ENCODE measurements at regions not wholly inside any gene's neighbourhood (a gene's known extent, or its start where the extent isn't known, plus 50 kb on each side); places are given as distances from the start of the nearest gene placed in this dataset.
"Not testable (repeated sequence)": the region's sequence is repeated elsewhere in the genome, so short reads cannot be mapped to it uniquely, and the experiment has no call there.

DNA sequence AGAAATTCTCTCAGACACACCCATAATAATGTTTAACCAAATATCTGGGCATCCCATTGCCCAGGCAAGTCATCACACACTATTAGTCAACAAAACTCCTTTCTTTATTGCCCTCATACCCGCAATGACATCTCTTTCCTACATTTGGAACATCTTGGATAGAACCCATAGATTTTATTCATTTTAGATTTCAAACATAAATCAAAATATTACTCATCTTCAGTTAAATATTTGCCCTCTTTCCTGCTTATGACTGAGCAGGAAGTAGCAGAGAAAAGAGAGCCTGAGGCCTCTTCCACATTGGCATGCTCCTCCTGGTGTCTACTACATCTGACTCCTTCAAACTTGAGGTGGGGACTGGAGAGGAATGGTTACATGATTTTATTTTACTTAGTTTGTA lies 592.0 kb downstream of the CHSY3 start:
- DNase-seq (ENCODE audit: low read depth), result no peak

DNA sequence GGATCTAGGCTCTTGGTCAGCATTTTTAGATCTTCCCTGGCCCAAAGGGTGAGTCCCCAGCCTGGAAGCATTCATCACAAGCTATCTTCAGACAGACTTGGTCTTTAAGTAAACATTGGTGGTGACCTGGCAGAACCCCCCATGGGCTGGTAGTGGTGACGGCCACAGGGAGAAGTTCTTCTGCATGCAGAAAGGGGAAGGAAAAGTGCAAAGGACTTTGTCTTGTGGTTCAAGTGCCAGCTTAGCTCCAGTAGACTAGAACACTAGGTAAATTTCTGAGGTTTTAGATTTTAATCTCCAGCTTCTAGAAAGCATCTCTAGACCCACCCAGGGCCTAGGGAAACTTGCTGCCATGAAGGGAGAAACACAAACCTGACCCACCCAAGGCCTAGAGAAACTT lies 584.0 kb downstream of the CHSY3 start:
- no peak for DNase-seq (ENCODE audit: low read depth)

DNA sequence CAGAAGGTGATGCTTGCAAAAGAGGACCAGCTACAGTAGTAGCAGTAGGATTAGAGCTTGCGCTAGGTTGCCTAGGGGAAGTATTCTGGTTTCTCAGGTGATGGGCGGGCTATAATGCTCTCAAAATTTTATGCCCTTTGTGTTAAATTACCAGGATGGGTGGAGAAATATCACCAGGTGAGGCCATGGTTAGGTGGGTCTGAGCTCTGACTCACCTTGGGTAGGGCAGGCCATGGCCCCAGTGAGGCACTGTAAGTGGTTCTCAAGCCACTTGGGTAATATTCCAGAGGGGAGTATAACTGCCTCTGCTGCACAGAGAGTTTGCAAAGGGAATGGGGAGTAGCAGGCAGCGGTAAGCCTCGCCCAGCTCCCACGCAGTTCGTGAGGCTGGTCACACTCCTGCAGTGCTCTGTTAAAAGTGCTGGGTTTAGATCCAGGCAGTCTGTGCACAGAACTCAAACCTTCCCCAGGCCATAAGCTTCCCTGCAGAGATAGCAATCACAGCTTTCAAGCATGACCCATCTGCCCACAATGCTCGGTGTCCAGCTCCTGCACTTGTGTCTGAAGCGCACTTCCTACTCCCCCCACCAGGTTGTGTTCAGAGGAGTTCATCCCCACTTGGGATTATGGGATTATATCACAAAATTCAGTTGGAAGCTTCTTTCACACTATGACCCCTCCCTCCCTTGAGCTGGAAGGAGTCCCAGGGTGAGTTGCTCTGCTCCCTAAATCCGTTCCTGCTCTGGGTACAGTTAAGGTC lies 575.0 kb downstream of the CHSY3 start:
- DNase-seq (ENCODE audit: low read depth), result no peak

DNA sequence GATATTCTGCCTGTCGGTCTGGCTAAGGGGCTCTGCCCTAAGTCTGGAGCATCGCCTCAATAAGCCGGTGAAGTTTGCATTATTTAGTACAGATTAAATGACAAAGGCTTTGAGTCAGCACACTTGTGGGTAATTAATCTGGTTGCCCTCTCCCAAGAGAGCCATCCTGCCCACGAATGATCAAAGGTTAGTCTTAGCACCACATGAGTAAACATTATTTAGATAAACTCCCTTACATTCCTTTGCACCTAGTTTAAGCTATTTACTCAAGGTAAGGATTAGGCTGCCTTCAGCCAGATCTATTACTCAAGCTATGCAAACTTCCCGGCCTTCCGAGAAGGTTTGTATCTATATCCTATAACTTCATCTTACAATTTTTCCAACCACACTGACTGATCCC lies 572.1 kb downstream of the CHSY3 start:
- DNase-seq (ENCODE audit: low read depth), result peak; percentile 4

DNA sequence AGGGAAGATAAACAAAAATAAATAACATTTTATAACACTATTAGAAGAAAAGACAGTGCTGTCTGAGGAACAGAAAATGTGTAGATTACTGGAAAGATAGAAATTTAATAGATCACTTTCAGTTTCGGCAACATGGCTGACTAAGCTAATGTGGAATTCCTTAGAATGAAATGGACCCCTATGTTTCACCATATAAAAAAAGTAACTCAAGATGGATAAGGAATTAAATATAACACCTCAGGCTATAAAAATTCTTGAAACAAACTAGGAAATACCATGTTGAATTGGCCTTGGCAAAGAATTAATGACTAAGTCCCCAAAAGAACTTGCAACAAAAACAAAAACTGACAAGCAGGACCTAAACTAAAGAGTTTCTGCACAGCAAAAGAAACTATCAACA lies 558.3 kb downstream of the CHSY3 start:
- DNase-seq (ENCODE audit: low read depth), result no peak

DNA sequence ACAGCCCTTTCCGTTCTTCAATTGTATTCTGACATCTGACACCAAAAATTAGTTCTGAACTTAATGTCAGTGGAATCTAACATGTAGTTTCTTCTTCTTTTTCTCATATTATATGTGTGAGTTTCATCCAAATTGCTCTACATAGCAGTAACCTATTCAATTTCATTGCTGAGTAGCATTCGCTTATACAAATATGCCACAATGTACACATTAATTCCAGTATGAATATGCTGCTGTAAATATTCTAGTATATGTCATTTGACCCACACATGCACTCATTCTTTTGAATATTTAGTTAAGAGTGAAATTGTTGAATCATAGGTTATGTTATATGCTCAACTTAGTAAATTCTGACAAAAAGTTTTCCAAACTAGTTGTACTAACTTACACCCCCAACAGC lies 550.9 kb downstream of the CHSY3 start:
- DNase-seq (ENCODE audit: low read depth), result no peak

DNA sequence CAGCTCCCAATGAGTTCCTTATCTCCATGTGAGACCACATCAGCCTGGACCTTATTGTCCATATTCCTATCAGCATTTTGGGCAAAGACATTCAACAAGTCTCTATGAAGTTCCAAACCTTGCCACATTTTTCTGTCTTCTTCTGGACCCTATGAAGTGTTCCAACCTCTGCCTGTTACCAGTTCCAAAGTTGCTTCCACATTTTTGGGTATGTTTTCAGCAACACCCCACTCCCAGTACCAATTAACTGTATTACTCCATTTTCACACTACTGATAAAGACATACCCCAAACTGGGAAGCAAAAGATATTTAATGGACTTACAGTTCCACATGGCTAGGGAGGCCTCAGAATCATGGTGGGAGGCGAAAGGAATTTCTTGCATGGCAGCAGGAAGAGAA lies 548.5 kb downstream of the CHSY3 start:
- DNase-seq (ENCODE audit: low read depth), result no peak

DNA sequence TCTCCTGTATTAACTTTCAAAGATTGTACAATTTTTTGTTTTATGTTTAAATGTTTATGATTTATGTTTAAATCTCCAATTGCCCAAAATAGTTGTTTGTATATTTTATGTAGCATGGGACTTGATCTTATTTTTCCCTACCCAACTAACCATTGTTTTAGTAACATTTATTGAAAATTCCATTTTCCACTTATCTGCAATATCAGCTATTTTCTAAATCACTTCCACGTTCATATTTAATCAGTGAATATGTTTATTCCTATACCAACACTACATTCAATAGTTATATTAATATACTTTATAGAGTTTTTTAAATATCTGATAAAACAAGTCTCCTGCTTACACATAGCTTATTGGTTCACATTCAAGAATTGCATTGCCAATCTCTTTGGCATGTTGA lies 532.2 kb downstream of the CHSY3 start:
- no peak for DNase-seq (ENCODE audit: low read depth)

DNA sequence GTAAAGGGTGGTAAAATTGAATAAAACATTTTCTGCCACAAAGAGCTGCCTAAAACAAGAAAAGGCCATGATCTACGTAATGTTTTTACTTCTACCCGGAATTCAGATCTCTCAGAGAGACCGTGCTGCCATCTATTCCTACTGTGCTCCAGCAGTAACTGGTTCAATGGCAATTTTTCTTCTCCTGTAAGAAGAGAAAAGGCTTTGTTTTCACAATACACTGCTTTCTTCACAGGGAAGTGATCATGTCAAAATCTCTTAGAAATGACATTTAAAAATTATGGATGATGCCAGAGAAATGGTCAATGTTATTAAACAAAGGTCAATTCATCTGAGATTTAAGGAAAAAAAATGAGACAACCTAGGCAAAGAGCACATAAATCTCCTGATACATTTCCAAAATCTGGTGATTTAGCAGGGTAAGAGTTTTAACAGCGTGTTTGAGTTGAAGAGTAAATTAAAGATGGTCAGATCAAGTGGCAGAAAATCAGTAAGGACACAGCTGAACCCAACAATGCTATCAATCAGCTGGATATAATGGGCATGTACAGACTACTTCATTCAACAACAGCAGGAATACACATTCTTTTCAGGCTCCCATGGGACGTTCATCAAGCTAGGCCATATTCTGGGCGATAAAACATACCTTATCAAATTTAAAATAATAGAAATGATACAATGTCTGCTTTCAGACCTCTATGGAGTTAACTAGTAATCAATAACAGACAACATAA lies 523.1 kb downstream of the CHSY3 start:
- DNase-seq (ENCODE audit: low read depth), result no peak

DNA sequence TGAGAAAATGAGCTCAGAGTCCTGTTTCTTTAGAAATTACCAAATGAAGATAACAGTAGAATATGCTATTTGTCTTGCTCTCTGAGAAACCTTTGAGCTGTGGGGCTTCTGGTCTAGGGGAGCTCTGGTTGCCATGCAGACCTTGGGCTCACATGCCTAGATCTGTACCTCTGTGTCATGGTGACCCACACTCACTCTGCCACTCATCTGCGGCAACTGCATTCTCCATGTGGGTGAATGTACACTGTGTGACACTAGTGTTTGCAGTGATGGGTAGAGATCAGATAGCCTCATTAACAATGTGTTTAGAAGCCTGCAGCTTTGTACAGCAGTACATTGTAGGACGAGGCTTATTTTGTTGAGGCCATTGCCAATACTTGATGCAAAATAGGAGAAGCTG lies 521.2 kb downstream of the CHSY3 start:
- DNase-seq (ENCODE audit: low read depth), result no peak

DNA sequence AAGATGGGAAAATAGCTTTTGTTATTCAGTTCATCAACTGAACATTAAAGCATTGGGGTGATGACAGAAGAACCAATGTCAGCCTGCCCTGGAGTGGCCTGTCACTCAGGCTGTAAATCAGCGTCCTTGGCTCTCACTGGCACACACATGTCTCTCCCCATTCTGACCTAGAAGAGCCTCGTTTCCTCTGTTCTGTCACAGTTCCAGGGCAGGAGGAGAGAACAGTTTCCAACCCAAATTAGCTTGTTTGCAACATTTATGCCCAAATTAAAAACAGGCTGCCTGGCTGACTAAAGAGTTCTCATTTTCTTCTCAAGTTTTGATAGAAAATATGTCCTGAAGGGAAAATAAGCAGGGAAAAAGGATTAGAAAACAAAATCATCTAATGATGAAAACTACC lies 520.1 kb downstream of the CHSY3 start:
- no peak for DNase-seq (ENCODE audit: low read depth)

DNA sequence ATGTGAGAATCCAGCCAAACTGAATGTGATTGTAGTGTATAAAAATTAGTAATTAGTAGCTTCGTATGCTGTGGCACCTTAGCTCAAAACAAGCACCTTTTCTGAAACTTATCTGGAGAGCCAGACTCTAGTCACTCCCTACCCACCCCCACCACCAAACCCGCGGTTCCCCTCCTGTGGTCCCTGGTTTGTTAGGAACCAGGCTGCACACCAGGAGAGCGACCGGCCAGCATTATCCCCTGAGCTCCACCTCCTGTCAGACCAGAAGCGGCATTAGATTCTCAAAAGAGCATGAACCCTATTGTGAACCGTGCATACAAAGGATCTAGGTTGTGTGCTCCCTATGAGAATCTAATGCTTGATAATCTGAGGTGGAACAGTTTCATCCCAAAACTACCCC lies 498.6 kb downstream of the CHSY3 start:
- no peak for DNase-seq (ENCODE audit: low read depth)

DNA sequence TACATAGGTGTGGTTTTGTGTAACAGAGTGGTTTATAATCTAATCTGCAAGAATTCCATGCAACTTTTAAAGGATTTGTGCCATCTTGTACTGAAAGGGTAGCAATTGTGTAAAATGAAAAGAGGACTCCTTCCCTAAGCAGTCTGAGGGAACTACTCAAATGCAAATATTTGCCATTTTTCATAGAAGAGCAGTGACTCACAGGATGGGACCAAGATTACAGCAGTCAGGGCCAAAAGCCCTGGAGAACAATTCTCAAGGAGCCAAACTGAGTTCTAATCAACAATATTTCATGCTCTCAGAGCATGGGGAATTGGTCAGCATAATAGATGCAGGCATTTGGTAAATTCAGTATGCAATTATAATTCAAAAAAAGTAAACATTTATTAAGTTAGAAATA lies 495.8 kb downstream of the CHSY3 start:
- DNase-seq (ENCODE audit: low read depth), result peak; percentile 28

DNA sequence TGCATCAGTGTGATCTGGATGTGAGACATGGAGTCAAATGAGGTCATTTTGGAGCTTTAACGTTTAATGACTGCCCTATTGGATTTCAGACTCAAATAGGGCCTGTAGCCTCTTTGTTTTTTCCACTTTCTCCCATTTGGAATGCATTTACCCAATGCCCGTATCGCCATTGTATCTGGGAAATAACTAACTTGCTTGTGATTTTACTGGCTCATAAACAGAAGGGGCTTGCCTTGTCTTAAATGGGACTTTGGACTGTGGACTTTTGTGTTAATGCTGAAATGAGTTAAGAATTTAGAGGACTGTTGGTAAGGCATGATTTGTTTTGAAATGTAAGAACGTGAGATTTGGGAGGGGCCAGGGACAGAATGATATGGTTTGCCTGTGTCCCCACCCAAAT lies 494.6 kb downstream of the CHSY3 start:
- DNase-seq (ENCODE audit: low read depth), result no peak

DNA sequence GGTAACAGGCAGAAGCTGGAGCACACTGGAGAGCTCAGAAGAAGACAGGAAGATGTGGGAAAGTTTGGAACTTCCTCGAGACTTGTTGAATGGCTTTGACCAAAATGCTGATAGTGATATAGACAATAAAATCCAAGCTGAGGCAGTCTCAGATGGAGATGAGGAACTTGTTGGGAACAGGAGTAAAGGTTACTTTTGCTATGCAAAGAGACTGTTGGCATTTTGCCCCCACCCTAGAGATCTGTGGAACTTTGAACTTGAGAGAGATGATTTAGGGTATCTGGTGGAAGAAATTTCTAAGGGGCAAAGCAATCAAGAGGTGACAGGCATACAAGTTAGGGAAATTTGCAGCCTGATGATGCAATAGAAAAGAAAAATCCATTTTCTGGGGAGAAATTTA lies 493.5 kb downstream of the CHSY3 start:
- not testable (repeated sequence) for DNase-seq (ENCODE audit: low read depth)

DNA sequence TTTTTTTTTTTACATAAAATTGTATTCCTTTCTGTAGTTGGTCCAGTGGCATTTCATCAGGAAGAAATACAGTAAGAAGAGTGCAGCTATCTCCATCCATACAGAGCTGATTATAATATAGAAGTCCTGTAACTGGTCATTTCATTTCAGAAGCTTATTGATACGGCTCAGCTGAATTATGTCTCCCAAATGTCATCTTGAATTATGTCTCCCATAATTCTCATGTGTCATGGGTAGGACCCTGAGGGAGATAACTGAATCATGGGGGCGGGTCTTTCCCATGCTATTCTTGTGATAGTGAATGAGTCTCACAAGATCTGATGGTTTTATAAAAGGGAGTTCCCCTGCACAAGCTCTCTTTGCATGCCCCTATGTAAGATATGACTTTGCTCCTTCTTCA lies 492.9 kb downstream of the CHSY3 start:
- DNase-seq (ENCODE audit: low read depth), result no peak

DNA sequence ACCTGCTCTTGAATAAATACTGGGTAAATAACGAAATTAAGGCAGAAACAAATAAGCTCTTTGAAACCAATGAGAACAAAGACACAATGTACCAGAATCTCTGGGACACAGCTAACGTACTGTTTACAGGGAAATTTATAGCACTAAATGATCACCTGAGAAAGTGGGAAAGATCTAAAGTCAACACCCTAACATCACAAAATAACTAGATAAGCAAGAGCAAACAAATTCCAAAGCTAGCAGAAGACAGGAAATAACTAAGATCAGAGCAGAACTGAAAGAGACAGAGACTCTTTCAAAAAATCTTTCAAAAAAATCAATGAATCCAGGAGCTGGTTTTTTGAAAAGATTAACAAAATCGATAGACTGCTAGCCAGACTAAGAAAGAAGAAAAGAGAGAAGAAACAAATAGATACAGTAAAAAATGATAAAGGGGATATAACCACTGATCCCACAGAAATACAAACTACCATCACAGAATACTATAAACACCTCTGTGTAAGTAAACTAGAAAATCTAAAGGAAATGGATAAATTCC lies 487.5 kb downstream of the CHSY3 start:
- DNase-seq (ENCODE audit: low read depth), result not testable (repeated sequence)

DNA sequence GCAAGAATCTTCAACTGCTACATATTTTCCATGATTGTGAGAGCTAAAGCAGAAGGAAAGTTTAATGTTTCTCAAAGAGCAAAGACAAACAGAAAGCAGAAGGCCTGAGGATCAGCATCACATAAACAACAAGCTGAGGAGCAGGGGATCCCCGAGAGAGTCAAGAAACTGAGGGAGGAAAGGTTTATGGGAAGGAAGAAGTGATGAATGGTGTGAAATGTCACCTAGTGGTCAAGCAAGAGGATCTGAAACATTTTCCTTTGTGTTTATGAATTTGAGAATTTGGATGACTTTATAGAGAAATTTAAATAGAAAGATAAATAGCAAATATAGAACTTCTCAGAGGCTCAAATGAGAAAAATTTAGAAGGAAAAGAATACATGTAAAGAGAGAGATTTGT lies 481.9 kb downstream of the CHSY3 start:
- no peak for DNase-seq (ENCODE audit: low read depth)

DNA sequence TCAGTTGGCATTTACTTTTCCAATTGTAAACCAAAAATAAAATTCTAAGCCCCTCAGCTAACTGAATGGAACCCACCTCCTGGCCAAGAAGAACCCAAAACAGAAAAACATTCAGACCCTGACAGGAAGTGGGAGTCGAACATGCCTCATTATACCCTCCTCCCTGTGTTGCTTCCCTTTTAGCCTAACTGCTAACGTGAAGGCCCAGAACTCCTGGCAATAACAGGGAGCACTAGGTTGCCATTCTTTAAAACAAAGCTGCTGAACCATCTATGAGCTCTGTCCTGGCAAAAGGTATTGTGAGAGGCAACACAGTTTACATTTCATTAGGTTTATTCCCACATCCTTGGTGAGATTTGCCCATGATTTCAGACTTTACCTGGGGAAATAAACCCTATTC lies 481.4 kb downstream of the CHSY3 start:
- DNase-seq (ENCODE audit: low read depth), result no peak

DNA sequence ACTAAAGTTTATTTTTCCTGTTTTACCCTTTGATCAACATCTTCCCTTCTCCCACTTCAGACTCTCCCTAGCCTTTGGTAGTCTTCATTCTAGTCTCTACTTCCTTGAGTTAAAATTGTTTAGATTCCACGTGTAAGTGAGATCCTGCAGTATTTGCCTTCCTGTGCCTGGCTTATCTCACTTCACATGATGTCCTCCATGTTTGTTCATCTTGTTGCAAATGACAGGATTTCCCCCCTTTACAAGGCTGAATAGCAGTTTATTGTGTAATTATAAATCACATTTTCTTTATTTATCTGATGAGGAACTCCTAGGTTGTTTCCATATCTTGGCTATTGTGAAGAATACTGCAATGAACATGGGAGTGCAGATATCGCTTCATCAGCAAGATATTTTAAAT lies 461.7 kb downstream of the CHSY3 start:
- DNase-seq (ENCODE audit: low read depth), result no peak

DNA sequence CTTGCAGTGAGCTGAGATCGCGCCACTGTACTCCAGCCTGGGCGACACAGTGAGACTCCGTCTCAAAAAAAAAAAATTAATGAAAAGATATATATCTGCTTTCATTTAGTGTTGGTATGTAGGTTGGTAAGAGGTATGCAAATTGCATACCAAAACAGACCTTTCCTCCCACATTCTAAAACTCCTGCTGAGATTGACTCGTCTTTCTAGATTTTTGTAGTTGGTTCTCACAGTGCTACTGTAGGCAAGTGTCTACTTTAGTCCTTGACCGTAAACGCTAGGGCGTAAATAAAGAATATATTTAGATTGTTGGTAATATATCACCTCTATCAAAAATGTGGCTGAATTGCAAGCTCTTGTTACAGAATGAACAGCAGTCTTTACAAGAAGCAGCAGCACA lies 445.9 kb downstream of the CHSY3 start:
- no peak for DNase-seq (ENCODE audit: low read depth)

DNA sequence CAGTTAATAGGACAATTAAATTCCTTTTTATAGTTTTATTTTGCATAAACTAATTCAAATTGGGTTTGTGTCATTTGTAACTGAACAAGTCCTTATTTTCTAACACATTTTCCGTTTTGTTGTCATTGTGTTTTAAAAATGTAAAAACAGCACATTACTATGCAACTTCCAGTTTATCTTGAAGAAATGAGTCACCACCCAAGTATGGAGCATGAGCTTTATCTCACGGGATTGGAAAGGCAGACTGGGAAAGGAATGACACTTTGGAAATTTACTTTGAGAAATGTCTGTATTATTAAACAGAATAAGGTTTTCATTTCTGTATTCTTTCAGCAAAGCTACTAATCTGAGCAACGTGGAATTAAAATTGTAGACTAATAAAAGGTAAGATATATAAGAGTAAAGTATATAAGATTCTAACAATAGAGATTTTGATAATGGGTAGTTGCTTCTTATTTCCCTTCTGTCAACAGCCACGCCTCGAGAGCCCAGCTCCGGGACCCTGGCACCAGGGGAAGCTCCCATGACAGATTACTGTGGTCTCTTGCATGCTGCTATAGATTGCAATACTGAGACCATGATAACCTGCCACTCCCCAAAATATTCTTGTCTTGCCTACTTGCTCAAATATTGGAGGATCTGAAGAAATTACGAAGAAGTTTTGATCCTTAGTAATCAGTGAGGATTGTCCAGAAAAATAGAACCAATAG lies 433.1 kb downstream of the CHSY3 start:
- peak; percentile 74 for DNase-seq (ENCODE audit: low read depth)

DNA sequence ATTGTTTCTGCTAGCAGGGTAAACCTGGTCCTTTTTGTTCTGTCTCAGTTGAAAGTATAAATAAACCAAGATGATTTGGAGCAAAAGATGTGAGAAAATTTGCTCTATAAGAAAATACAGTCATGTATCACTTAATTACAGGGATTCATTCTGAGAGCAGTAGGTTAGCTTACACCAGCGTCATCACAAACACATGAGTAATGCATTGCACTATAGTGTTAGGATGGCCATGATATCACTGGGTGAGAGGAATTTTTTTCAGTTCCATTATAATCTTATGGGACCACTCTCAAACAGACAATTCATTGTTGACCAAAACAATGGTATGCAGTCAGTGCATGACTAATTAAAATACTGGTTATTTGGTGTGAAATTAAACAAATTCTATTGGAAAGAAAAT lies 430.9 kb downstream of the CHSY3 start:
- peak; percentile 5 for DNase-seq (ENCODE audit: low read depth)

Data from renal cortical epithelial cell (primary cell).